Activated CD4-positive, alpha-beta T cell treated with anti-CD3 and anti-CD28 coated beads, Interleukin-2, amount 50 U/mL, for 48 hours (primary cell): ENCODE measurements at regions not wholly inside any gene's neighbourhood (a gene's known extent, or its start where the extent isn't known, plus 50 kb on each side); places are given as distances from the start of the nearest gene placed in this dataset.

ENCODE experiments used
- DNase-seq, 2 experiments: peaks; one replicate each; pipeline ENCODE4 v3.0.0-alpha.2; 2020

- no peak for DNase-seq
These were observed 336.7 kb upstream of the C16orf82 start for GRCh38 chr16:26729951-26730541.

- no peak for DNase-seq
These were observed 335.0 kb upstream of the C16orf82 start for GRCh38 chr16:26731729-26732128.

GRCh38 chr16:26733710-26734109 is 333.0 kb upstream of the C16orf82 start:
- no peak for DNase-seq

- no peak for DNase-seq
These were observed 331.2 kb upstream of the C16orf82 start for GRCh38 chr16:26735521-26735920.

GRCh38 chr16:26736084-26736483 is 330.6 kb upstream of the C16orf82 start:
- DNase-seq, result no peak

- DNase-seq, result no peak
These were observed 326.0 kb upstream of the C16orf82 start for GRCh38 chr16:26740771-26741170.

- no peak for DNase-seq
These were observed 324.7 kb upstream of the C16orf82 start for GRCh38 chr16:26742040-26742439.

GRCh38 chr16:26744430-26744829 is 322.3 kb upstream of the C16orf82 start:
- DNase-seq, result no peak

- no peak for DNase-seq
These were observed 319.0 kb upstream of the C16orf82 start for GRCh38 chr16:26747760-26748159.

- DNase-seq, result no peak
These were observed 317.7 kb upstream of the C16orf82 start for GRCh38 chr16:26749072-26749471.

GRCh38 chr16:26752166-26752565 is 314.6 kb upstream of the C16orf82 start:
- DNase-seq, result no peak

- DNase-seq, result no peak
These were observed 310.1 kb upstream of the C16orf82 start for GRCh38 chr16:26756633-26757032.

GRCh38 chr16:26762594-26762993 is 304.1 kb upstream of the C16orf82 start:
- no peak for DNase-seq

GRCh38 chr16:26765087-26765486 is 301.6 kb upstream of the C16orf82 start:
- DNase-seq, result peak in 1 of 2 experiments; percentile 6

- no peak for DNase-seq
These were observed 298.2 kb upstream of the C16orf82 start for GRCh38 chr16:26768385-26769010.

- no peak for DNase-seq
These were observed 296.2 kb upstream of the C16orf82 start for GRCh38 chr16:26770547-26770946.

GRCh38 chr16:26772503-26772902 is 294.2 kb upstream of the C16orf82 start:
- no peak for DNase-seq

GRCh38 chr16:26777821-26778220 is 288.9 kb upstream of the C16orf82 start:
- DNase-seq, result no peak

GRCh38 chr16:26787924-26788323 is 278.8 kb upstream of the C16orf82 start:
- DNase-seq, result no peak

- no peak for DNase-seq
These were observed 275.6 kb upstream of the C16orf82 start for GRCh38 chr16:26791169-26791568.

- peak in 1 of 2 experiments; percentile 5 for DNase-seq
These were observed 271.5 kb upstream of the C16orf82 start for GRCh38 chr16:26795184-26795583.

GRCh38 chr16:26801628-26802027 is 265.1 kb upstream of the C16orf82 start:
- DNase-seq, result no peak

- no peak for DNase-seq
These were observed 264.3 kb upstream of the C16orf82 start for GRCh38 chr16:26802440-26802839.

- DNase-seq, result no peak
These were observed 263.8 kb upstream of the C16orf82 start for GRCh38 chr16:26802965-26803364.

GRCh38 chr16:26806657-26807056 is 260.1 kb upstream of the C16orf82 start:
- no peak for DNase-seq
